ENCODE measurements at regions not wholly inside any gene's neighbourhood (a gene's known extent, or its start where the extent isn't known, plus 50 kb on each side); places are given as distances from the start of the nearest gene placed in this dataset.

DNA sequence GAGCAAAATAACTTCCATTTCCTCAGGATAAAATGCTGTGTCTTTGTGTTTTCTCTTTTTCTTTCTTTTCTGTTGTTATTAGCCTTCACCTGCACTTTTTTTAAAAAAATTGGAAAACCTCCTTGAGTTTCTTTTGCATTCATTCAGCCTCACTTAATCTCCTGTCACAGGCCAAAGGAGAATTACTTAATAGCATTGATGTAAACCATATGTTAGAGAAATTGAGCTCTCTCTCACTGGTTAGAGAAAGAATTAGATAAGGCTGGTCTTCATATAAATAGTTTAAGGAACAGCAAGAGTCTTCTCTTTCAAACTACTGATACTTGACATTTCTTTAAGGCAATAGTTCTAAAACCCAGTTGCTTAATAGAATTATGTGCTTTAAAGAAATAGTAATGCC is 564.2 kb downstream of the TFAP2B start:
- Histone ChIP-seq H3K4me1 (peaks cover 0 to 4% (median 0%) of the 10 kb centered on the region in 3 donors), H3K4me3 (no peak overlapping the region), H3K27me3 (no peaks in the 10 kb centered on the region), H3K9me3 (peaks cover 0 to 7% (median 0%) of the 10 kb centered on the region in 3 donors), H3K27ac (no peak overlapping the region), H3K36me3 (no peaks in the 10 kb centered on the region)
- no peak for DNase-seq
- TF ChIP-seq CTCF (IDR thresholded peaks at IDR 0.05) (no peak), POLR2A (IDR thresholded peaks at IDR 0.05) (no peak)
- intact Hi-C loops (cut with DNase I): no loop called here

- 90 to 100% methylated on average over 1 of the region's 1 CpG for WGBS, 2 donors
- Histone ChIP-seq H3K36me3 (no peaks in the 10 kb centered on the region), H3K9me3 (peaks cover 0 to 7% (median 0%) of the 10 kb centered on the region in 3 donors), H3K27me3 (no peaks in the 10 kb centered on the region), H3K27ac (no peak overlapping the region), H3K4me3 (no peak overlapping the region), H3K4me1 (peaks cover 0 to 5% (median 0%) of the 10 kb centered on the region in 3 donors)
- TF ChIP-seq CTCF (IDR thresholded peaks at IDR 0.05) (no peak), POLR2A (IDR thresholded peaks at IDR 0.05) (no peak)
- DNase-seq: no peak
- intact Hi-C loops (cut with DNase I): no loop called here
Observed at GRCh38 chr6:51384736-51385135, 566.1 kb downstream of the TFAP2B start.

DNA sequence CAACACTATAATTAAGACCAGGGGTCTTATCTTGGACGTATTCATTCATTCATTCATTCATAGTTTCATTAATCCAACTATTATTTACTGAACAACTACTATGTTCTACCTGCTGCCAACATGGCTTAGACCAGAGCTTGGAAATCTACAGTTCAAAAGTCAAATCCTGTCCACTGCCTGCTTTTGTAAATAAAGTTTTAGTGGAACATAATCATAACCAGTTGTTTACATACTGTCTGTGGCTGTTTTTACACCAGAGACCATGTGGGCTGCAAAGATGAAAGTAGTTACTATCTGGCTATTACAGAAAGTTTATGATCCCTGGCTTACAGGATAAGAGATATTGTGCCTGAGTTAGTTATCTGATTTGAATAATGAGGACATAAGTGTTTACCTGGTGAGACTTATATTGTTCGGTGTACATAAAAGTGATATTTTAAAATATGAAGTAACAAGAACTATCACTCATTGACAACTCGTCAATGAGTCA is 567.7 kb downstream of the TFAP2B start:
- Histone ChIP-seq H3K27ac (no peak overlapping the region), H3K27me3 (no peaks in the 10 kb centered on the region), H3K4me1 (peaks cover 0 to 5% (median 0%) of the 10 kb centered on the region in 3 donors), H3K4me3 (no peak overlapping the region), H3K9me3 (peaks cover 0 to 7% (median 0%) of the 10 kb centered on the region in 3 donors), H3K36me3 (no peaks in the 10 kb centered on the region)
- no peak for DNase-seq
- 61 to 68% methylated on average over 3 of the region's 3 CpGs for WGBS, 2 donors
- TF ChIP-seq POLR2A (IDR thresholded peaks at IDR 0.05) (no peak), CTCF (IDR thresholded peaks at IDR 0.05) (no peak)
- intact Hi-C loops (cut with DNase I): no loop called here

GRCh38 chr6:51387907-51388306 is 569.2 kb downstream of the TFAP2B start:
- TF ChIP-seq POLR2A (IDR thresholded peaks at IDR 0.05) (no peak), CTCF (IDR thresholded peaks at IDR 0.05) (no peak)
- WGBS, 2 donors: 64 to 71% methylated on average over 4 of the region's 4 CpGs
- Histone ChIP-seq H3K27ac (no peak overlapping the region), H3K4me3 (no peak overlapping the region), H3K27me3 (no peaks in the 10 kb centered on the region), H3K4me1 (peaks cover 0 to 5% (median 0%) of the 10 kb centered on the region in 3 donors), H3K36me3 (no peaks in the 10 kb centered on the region), H3K9me3 (peaks cover 0 to 7% (median 0%) of the 10 kb centered on the region in 3 donors)
- intact Hi-C loops (cut with DNase I): no loop called here
- DNase-seq: no peak

DNA sequence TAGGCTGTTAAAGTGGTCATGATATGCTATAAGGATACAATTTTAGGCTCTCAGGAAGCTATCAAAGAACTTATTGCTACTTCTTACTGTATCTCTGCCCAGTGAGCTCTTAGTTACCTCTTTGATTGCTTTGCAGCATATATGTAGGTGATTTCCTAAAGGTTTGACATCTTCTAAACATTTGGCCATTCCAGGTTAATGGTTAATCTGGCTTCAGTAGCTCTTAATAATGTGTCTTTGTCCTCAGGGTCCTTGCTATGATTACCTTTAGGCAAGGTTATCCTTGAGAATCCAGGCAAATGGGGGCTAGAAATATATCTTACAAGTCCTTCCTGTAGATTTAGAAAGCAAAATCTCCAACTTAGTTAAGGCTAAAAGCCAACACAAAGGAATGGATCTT is 575.4 kb downstream of the TFAP2B start:
- Histone ChIP-seq H3K9me3 (no peaks in the 10 kb centered on the region), H3K36me3 (no peaks in the 10 kb centered on the region), H3K4me3 (no peak overlapping the region), H3K4me1 (no peaks in the 10 kb centered on the region), H3K27ac (no peak overlapping the region), H3K27me3 (no peaks in the 10 kb centered on the region)
- intact Hi-C loops (cut with DNase I): no loop called here
- no peak for TF ChIP-seq POLR2A (IDR thresholded peaks at IDR 0.05)
- TF ChIP-seq CTCF (IDR thresholded peaks at IDR 0.05): no peak
- no peak for DNase-seq

Measured in esophagus squamous epithelium (tissue), 5 donors.